ENCODE measurements at regions not wholly inside any gene's neighbourhood (a gene's known extent, or its start where the extent isn't known, plus 50 kb on each side); places are given as distances from the start of the nearest gene placed in this dataset.
"Not testable (repeated sequence)": the region's sequence is repeated elsewhere in the genome, so short reads cannot be mapped to it uniquely, and the experiment has no call there.

DNA sequence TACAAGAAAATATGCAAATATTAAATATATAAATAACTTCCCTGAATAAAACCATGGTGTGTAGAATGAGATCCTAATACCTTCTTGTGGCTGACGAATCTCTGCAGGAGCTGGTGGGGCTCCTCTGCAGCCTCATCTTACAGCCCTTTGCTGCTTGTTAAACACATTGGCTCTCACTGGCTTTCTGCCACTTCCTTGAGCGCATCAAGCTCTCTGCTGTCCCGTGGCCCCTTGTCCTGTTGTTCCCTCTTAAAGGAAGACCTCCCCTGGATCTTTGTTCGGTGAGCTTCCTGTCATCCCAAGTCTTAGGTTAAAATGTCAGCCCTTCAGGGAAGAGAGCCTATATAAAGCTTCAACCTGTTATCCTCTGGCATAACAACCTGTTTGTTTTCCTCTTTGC, 519.6 kb downstream of the DOK5 start:
- TF ChIP-seq, protein P1, sequence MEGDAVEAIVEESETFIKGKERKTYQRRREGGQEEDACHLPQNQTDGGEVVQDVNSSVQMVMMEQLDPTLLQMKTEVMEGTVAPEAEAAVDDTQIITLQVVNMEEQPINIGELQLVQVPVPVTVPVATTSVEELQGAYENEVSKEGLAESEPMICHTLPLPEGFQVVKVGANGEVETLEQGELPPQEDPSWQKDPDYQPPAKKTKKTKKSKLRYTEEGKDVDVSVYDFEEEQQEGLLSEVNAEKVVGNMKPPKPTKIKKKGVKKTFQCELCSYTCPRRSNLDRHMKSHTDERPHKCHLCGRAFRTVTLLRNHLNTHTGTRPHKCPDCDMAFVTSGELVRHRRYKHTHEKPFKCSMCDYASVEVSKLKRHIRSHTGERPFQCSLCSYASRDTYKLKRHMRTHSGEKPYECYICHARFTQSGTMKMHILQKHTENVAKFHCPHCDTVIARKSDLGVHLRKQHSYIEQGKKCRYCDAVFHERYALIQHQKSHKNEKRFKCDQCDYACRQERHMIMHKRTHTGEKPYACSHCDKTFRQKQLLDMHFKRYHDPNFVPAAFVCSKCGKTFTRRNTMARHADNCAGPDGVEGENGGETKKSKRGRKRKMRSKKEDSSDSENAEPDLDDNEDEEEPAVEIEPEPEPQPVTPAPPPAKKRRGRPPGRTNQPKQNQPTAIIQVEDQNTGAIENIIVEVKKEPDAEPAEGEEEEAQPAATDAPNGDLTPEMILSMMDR (conservative IDR thresholded peaks at IDR 0.05; ENCODE audit: low read depth, low read length), result no peak
- no peak for DNase-seq (ENCODE audit: low read depth)
- no peak overlapping the region for H3K4me3 ChIP-seq (ENCODE audit: low read depth, low read length)

DNA sequence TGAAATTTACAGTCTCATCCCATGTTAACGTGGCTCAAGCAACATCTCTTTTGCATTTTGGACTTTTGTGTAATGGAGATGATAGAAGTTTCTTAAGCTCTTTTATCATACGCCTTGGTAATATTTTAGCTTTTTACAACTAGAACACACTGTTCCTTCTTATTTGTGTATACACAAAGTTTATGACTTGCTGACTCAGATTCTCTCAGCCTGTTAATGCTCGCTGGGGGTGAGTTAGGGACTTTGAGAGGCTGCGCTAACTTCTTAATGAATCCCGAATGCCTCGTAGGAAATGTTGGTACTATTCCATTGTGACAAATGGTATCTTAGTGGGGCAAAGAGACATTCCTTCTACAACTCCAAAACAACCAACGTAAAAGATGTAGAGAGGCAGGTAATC, 509.7 kb downstream of the DOK5 start:
- no peak for DNase-seq (ENCODE audit: low read depth)
- no peak overlapping the region for H3K4me3 ChIP-seq (ENCODE audit: low read depth, low read length)
- TF ChIP-seq, protein P1 (conservative IDR thresholded peaks at IDR 0.05; ENCODE audit: low read depth, low read length), result no peak

DNA sequence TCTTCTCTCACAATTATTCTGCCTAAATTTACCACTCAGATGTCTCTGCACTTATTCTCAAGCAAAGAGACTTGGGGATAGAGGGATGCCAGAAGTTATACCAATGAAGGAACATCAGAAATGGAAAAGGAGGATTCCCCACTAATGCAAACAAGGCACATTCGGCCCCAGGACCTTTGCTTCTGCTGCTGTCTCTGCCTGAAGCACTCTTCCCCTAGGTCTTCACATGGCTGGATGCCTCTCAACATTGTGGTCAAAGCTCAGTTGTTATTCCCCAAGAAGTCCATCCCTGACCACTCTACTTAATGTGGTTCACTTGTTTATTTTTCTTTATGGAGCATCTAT, 508.7 kb downstream of the DOK5 start:
- TF ChIP-seq, protein P1 (conservative IDR thresholded peaks at IDR 0.05; ENCODE audit: low read depth, low read length), result no peak
- H3K4me3 ChIP-seq (ENCODE audit: low read depth, low read length), result no peak overlapping the region
- no peak for DNase-seq (ENCODE audit: low read depth)

DNA sequence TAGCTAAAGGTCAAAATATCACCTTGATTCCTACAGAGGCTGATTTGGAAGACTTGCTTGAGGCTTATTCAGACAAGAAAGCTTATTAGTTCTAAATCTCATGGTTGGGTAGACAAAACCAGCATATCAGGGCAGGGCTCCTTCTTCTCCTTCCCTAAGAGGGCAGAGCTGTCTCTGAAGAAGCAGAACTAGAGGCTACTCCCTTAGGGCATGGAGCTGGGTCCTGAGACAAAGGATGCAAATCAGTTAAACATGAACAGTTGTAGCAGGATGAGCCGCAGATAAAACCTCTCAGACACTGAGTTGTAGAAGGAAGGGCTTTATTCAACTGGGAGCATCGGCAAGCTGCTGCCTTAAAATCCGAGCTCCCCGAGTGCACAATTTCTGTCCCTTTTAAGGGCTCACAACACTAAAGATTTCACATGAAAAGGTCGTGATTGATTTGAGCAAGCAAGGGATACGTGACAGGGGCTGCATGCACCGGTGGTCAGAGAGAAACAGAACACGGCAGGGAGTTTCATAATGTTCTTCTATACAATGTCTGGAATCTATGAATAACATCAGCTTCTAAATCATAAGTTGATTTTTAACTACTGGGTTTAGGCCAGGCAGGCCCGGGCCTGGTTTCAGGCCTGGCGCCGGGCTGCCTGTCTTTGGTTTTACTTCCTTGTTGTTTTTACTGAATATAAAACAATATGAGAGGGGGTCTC, 508.2 kb downstream of the DOK5 start:
- DNase-seq (ENCODE audit: low read depth); H3K4me3 ChIP-seq (ENCODE audit: low read depth, low read length): not testable (repeated sequence)

DNA sequence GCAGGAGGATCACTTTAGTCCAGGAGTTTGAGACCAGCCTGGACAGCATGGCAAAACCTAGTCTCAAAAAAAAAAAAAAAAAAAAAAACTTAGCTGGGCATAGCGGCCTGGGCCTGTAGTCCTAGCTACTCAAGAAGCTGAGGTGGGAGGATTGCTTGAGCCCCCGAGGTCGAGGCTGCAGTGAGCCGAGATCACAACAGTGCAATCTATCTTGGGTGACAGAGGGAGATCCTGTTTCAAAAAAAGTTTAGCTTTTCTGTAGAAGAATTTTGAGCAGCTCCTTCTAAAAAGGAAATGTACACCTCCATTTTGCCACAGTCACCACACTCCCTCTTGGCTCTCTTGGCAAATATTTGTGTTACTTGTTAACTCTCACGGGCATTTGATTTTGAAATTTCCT, 505.8 kb downstream of the DOK5 start:
- TF ChIP-seq, protein P1 (conservative IDR thresholded peaks at IDR 0.05; ENCODE audit: low read depth, low read length), result no peak
- H3K4me3 ChIP-seq (ENCODE audit: low read depth, low read length), result no peak overlapping the region
- DNase-seq (ENCODE audit: low read depth), result no peak

DNA sequence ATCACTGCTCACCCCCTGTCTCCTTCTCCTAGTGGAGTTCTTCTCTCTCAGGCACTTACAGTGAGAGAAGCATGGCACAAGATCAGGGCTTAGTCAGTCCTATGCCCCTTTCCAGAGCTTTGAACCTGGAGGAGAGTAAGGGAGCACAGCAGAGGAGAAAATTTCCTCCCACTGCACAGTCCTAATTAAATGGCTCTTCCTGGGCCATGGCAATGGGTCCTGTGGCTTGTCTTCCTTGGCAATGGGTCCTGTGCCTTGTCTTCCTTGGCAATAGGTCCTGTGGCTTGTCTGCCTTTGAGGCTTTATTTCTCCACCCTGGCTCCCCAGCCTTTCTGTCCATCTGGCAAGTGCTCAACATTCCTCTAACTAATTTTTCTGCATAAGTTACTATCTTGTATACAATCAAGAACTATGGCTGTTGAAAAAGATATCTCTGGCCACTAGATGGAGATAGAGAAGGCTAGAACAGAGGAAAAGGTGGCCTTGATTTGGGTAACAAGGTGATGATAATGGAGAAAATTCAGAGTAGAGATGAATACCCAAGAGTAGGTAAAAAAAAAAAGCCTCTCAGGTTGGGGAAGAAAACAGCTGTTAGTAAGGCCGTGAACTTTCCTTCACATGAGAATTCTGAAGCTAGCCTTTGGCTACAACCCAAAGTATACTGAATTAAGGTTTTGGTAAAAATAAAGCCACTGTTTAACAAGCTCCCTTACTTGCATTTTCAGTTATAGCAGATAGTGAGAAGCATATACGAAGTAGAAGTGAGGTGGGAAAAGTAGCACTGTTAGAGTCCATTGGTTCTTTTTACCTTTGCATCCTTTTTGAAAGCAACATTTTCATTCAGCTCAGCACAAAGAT, 504.9 kb downstream of the DOK5 start:
- TF ChIP-seq, protein P1 (conservative IDR thresholded peaks at IDR 0.05; ENCODE audit: low read depth, low read length), result peak; percentile 77
- H3K4me3 ChIP-seq (ENCODE audit: low read depth, low read length), result no peak overlapping the region
- DNase-seq (ENCODE audit: low read depth), result no peak

DNA sequence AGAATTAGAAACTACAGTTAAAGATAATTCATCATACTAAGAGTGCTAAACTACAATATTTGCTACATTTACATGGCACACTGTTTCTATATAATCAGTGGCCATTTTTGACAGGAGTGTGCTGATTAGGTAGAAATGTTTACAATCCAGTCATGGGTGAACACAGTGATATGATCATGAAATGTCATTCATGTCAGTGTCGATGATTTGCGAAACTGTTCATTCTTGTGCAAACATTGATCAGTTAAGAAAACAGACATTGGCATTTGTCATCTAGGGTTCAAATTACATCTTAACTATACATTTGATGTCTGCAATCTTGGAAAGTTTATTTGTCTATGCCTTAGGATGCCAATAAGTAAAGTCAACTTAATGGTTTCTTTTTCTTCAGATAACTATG, 474.9 kb downstream of the DOK5 start:
- no peak for DNase-seq (ENCODE audit: low read depth)
- H3K4me3 ChIP-seq (ENCODE audit: low read depth, low read length), result no peak overlapping the region
- TF ChIP-seq, protein P1 (conservative IDR thresholded peaks at IDR 0.05; ENCODE audit: low read depth, low read length), result no peak

Data from epithelial cell of proximal tubule (primary cell).